Neuronal stem cell (in vitro differentiated cells): ENCODE measurements at regions not wholly inside any gene's neighbourhood (a gene's known extent, or its start where the extent isn't known, plus 50 kb on each side); places are given as distances from the start of the nearest gene placed in this dataset.

Experiments used
- DNase-seq: peaks from one replicate; pipeline ENCODE4 v3.0.0-alpha.2; 2013; ENCODE audit warnings: low spot score
- H2AFZ ChIP-seq: one replicate; pipeline ENCODE4 v1.6.1; 2013; ENCODE audit warnings: mild to moderate bottlenecking, low read length, inconsistent platforms
- H2AK5ac ChIP-seq: 2 replicates; pipeline ENCODE4 v1.6.1; 2013; ENCODE audit warnings: low read depth, mild to moderate bottlenecking, inconsistent platforms, low read length, moderate library complexity, mixed read lengths
- H2BK120ac ChIP-seq: 2 replicates; pipeline ENCODE4 v1.6.1; 2013; ENCODE audit warnings: low read depth, mild to moderate bottlenecking, inconsistent platforms, low read length, moderate library complexity, mixed read lengths
- H2BK12ac ChIP-seq: one replicate; pipeline ENCODE4 v1.6.1; 2013; ENCODE audit warnings: low read length, inconsistent platforms
- H2BK15ac ChIP-seq: 2 replicates; pipeline ENCODE4 v1.6.1; 2013; ENCODE audit warnings: mild to moderate bottlenecking, low read length, inconsistent platforms, mixed read lengths
- H2BK5ac ChIP-seq: one replicate; pipeline ENCODE4 v1.6.1; 2013; ENCODE audit warnings: inconsistent platforms, mild to moderate bottlenecking, low read length, moderate library complexity
- H3K14ac ChIP-seq: one replicate; pipeline ENCODE4 v1.6.1; 2013; ENCODE audit warnings: low read length, inconsistent platforms
- H3K18ac ChIP-seq: 2 replicates; pipeline ENCODE4 v1.6.1; 2013; ENCODE audit warnings: low read length, inconsistent platforms
- H3K23ac ChIP-seq: 2 replicates; pipeline ENCODE4 v1.6.1; 2013; ENCODE audit warnings: low read depth, mild to moderate bottlenecking, mixed read lengths, low read length, inconsistent platforms; ENCODE audit not compliant: poor library complexity
- H3K27ac ChIP-seq: replicated peaks from 3 replicates; pipeline ENCODE4 v1.5.1; 2013; ENCODE audit warnings: low read length, inconsistent platforms
- H3K27me3 ChIP-seq, 3 experiments: 2 replicates each; pipeline ENCODE4 v1.6.1; 2013; ENCODE audit warnings: low read length in 3 of 3, mild to moderate bottlenecking in 2 of 3, inconsistent platforms in 1 of 3, low read depth in 1 of 3, mixed read lengths in 1 of 3, moderate library complexity in 1 of 3; ENCODE audit not compliant: control insufficient read depth in 3 of 3, insufficient read depth in 3 of 3
- H3K36me3 ChIP-seq, 2 donors: replicated peaks in 1 of 2; 2 replicates each; pipeline ENCODE4 v1.6.1; 2013; ENCODE audit warnings: low read length in 2 of 2; ENCODE audit not compliant: control insufficient read depth in 2 of 2, insufficient read depth in 2 of 2
- H3K4ac ChIP-seq: 2 replicates; pipeline ENCODE4 v1.6.1; 2013; ENCODE audit warnings: inconsistent platforms, mild to moderate bottlenecking, low read length, moderate library complexity
- H3K4me1 ChIP-seq, 2 donors: 1 replicate in 1 of 2; 2 replicates in 1 of 2; pipeline ENCODE4 v1.6.1; 2013; ENCODE audit warnings: low read length in 2 of 2, low read depth in 1 of 2; ENCODE audit not compliant: control insufficient read depth in 2 of 2, insufficient read depth in 1 of 2
- H3K4me2 ChIP-seq: one replicate; pipeline ENCODE4 v1.6.1; 2013; ENCODE audit warnings: mild to moderate bottlenecking, low read length, inconsistent platforms; ENCODE audit not compliant: insufficient read depth, poor library complexity, severe bottlenecking
- H3K4me3 ChIP-seq, 2 donors: 2 replicates each; pipeline ENCODE4 v1.5.1; 2013; ENCODE audit warnings: low read length in 2 of 2, mild to moderate bottlenecking in 2 of 2, inconsistent platforms in 1 of 2, moderate library complexity in 1 of 2
- H3K79me1 ChIP-seq: one replicate; pipeline ENCODE4 v1.6.1; 2013; ENCODE audit warnings: low read depth, mild to moderate bottlenecking, inconsistent platforms, low read length, moderate library complexity
- H3K9ac ChIP-seq: one replicate; pipeline ENCODE4 v1.6.1; 2013; ENCODE audit warnings: mild to moderate bottlenecking, low read depth, low read length, inconsistent platforms; ENCODE audit not compliant: poor library complexity
- H3K9me3 ChIP-seq, 2 donors: replicated peaks in 1 of 2; 2 replicates each; pipeline versions ENCODE3 to v1.6.1; 2013; ENCODE audit warnings: low read length in 2 of 2, mild to moderate bottlenecking in 2 of 2, inconsistent platforms in 1 of 2, low read depth in 1 of 2, mixed read lengths in 1 of 2, moderate library complexity in 1 of 2; ENCODE audit not compliant: control insufficient read depth in 2 of 2, insufficient read depth in 1 of 2
- H4K8ac ChIP-seq: one replicate; pipeline ENCODE4 v1.6.1; 2013; ENCODE audit warnings: low read depth, mild to moderate bottlenecking, inconsistent platforms, low read length, moderate library complexity
- H4K91ac ChIP-seq: one replicate; pipeline ENCODE4 v1.6.1; 2013; ENCODE audit warnings: low read length, low read depth, mild to moderate bottlenecking, inconsistent platforms; ENCODE audit not compliant: poor library complexity
- WGBS, 2 donors: extraction: QIAGEN DNeasy Blood & Tissue Kit; methylation state at CpG; one replicate each; pipeline ENCODE4 v1.1.7; 2013; ENCODE audit warnings: missing lambda C conversion rate in 2 of 2, mixed read lengths in 1 of 2; ENCODE audit not compliant: insufficient read length in 2 of 2, insufficient replicate concordance in 1 of 2; ENCODE audit errors: extremely low coverage in 2 of 2; 5-methylcytosine and 5-hydroxymethylcytosine counted together

GRCh38 chr2:18961991-18962421 is 372.6 kb upstream of the NT5C1B start:
- H2BK15ac ChIP-seq, result no peak overlapping the region
- H2AFZ ChIP-seq, result no peak overlapping the region
- no peaks in the 10 kb centered on the region for H3K79me1 ChIP-seq
- no peak for DNase-seq
- WGBS, 2 donors, result no CpG with 5 or more reads among the region's 14 CpGs
- H3K23ac ChIP-seq, result no peak overlapping the region
- no peak overlapping the region for H4K91ac ChIP-seq
- H3K4me1 ChIP-seq, result no peaks in the 10 kb centered on the region
- no peak overlapping the region for H3K4me3 ChIP-seq
- no peak overlapping the region for H3K27ac ChIP-seq
- H3K36me3 ChIP-seq, result no peaks in the 10 kb centered on the region
- no peak overlapping the region for H2BK120ac ChIP-seq
- H2BK12ac ChIP-seq, result no peak overlapping the region
- H2BK5ac ChIP-seq, result no peak overlapping the region
- H3K4ac ChIP-seq, result no peak overlapping the region
- no peak overlapping the region for H3K18ac ChIP-seq
- H3K27me3 ChIP-seq, result no peaks in the 10 kb centered on the region
- no peaks in the 10 kb centered on the region for H3K9me3 ChIP-seq
- H3K9ac ChIP-seq, result no peak overlapping the region
- no peak overlapping the region for H3K14ac ChIP-seq
- H3K4me2 ChIP-seq, result no peak overlapping the region
- no peak overlapping the region for H4K8ac ChIP-seq
- no peak overlapping the region for H2AK5ac ChIP-seq

GRCh38 chr2:18959952-18960717 is 370.8 kb upstream of the NT5C1B start:
- H3K79me1 ChIP-seq, result no peaks in the 10 kb centered on the region

GRCh38 chr2:18959200-18959599 is 369.8 kb upstream of the NT5C1B start:
- no peaks in the 10 kb centered on the region for H3K4me1 ChIP-seq
- H4K91ac ChIP-seq, result no peak overlapping the region
- H2AFZ ChIP-seq, result no peak overlapping the region
- H3K4ac ChIP-seq, result no peak overlapping the region
- H2BK12ac ChIP-seq, result no peak overlapping the region
- H3K14ac ChIP-seq, result no peak overlapping the region
- no peaks in the 10 kb centered on the region for H3K27me3 ChIP-seq
- no peak overlapping the region for H2BK15ac ChIP-seq
- H2AK5ac ChIP-seq, result no peak overlapping the region
- H3K23ac ChIP-seq, result no peak overlapping the region
- H3K9ac ChIP-seq, result no peak overlapping the region
- no peak overlapping the region for H3K27ac ChIP-seq
- H3K36me3 ChIP-seq, result no peaks in the 10 kb centered on the region
- no peak overlapping the region for H2BK5ac ChIP-seq
- no peak overlapping the region for H3K18ac ChIP-seq
- H3K4me2 ChIP-seq, result no peak overlapping the region
- no peak overlapping the region for H2BK120ac ChIP-seq
- no peak for DNase-seq
- no CpG with 5 or more reads among the region's 1 CpG for WGBS, 2 donors
- no peaks in the 10 kb centered on the region for H3K79me1 ChIP-seq
- no peak overlapping the region for H3K4me3 ChIP-seq
- H3K9me3 ChIP-seq, result no peaks in the 10 kb centered on the region
- H4K8ac ChIP-seq, result no peak overlapping the region

More at GRCh38 chr2:18959952-18960717, 370.8 kb upstream of the NT5C1B start:
- H2BK15ac ChIP-seq, result no peak overlapping the region
- H3K9me3 ChIP-seq, result no peaks in the 10 kb centered on the region
- no peak overlapping the region for H4K8ac ChIP-seq
- H2AFZ ChIP-seq, result no peak overlapping the region
- no peak overlapping the region for H3K4me2 ChIP-seq
- no peak overlapping the region for H2BK120ac ChIP-seq
- no peak overlapping the region for H3K4ac ChIP-seq
- no peak overlapping the region for H3K18ac ChIP-seq
- H3K27me3 ChIP-seq, result no peaks in the 10 kb centered on the region
- no peak overlapping the region for H3K23ac ChIP-seq
- no peak overlapping the region for H2BK5ac ChIP-seq
- H3K4me3 ChIP-seq, result no peak overlapping the region
- no peak overlapping the region for H4K91ac ChIP-seq
- no peak overlapping the region for H3K27ac ChIP-seq
- H3K9ac ChIP-seq, result no peak overlapping the region
- H2BK12ac ChIP-seq, result no peak overlapping the region
- H3K14ac ChIP-seq, result no peak overlapping the region
- no peaks in the 10 kb centered on the region for H3K36me3 ChIP-seq
- no peak for DNase-seq
- no peaks in the 10 kb centered on the region for H3K4me1 ChIP-seq
- no peak overlapping the region for H2AK5ac ChIP-seq

- H3K23ac ChIP-seq, result no peak overlapping the region
- H3K4ac ChIP-seq, result no peak overlapping the region
- no peak overlapping the region for H2BK120ac ChIP-seq
- no peak overlapping the region for H3K27ac ChIP-seq
- H3K9ac ChIP-seq, result no peak overlapping the region
- H4K8ac ChIP-seq, result no peak overlapping the region
- H2BK15ac ChIP-seq, result no peak overlapping the region
- H3K79me1 ChIP-seq, result no peaks in the 10 kb centered on the region
- no peak overlapping the region for H2BK12ac ChIP-seq
- no peak overlapping the region for H3K14ac ChIP-seq
- no peak overlapping the region for H3K4me2 ChIP-seq
- H4K91ac ChIP-seq, result no peak overlapping the region
- no peaks in the 10 kb centered on the region for H3K36me3 ChIP-seq
- H3K27me3 ChIP-seq, result no peaks in the 10 kb centered on the region
- no peak overlapping the region for H3K18ac ChIP-seq
- no peaks in the 10 kb centered on the region for H3K9me3 ChIP-seq
- no peak for DNase-seq
- H2AK5ac ChIP-seq, result no peak overlapping the region
- WGBS, 2 donors, result no CpG with 5 or more reads among the region's 1 CpG
- H2AFZ ChIP-seq, result no peak overlapping the region
- H3K4me3 ChIP-seq, result no peak overlapping the region
- H2BK5ac ChIP-seq, result no peak overlapping the region
- H3K4me1 ChIP-seq, result no peaks in the 10 kb centered on the region
Measured at GRCh38 chr2:18957909-18958308, 368.5 kb upstream of the NT5C1B start.
